ENCODE measurements at regions not wholly inside any gene's neighbourhood (a gene's known extent, or its start where the extent isn't known, plus 50 kb on each side); places are given as distances from the start of the nearest gene placed in this dataset.

GRCh38 chr2:129170570-129170969 is 808.9 kb upstream of the RAB6C start:
- no peak overlapping the region for H3K27ac ChIP-seq (replicated peaks)
- no peak for DNase-seq
- TF ChIP-seq CTCF (IDR thresholded peaks at IDR 0.05; ENCODE audit: borderline replicate concordance), result no peak

GRCh38 chr2:129174143-129174542 is 805.3 kb upstream of the RAB6C start:
- Histone ChIP-seq H3K27me3 (ENCODE audit: low read depth) (no peaks in the 10 kb centered on the region), H3K36me3 (no peaks in the 10 kb centered on the region), H3K27ac (replicated peaks) (no peak overlapping the region), H3K4me1 (no peaks in the 10 kb centered on the region), H3K9me3 (replicated peaks) (peaks cover 7% of the 10 kb centered on the region), H3K4me3 (no peak overlapping the region)
- no peak for TF ChIP-seq CTCF (IDR thresholded peaks at IDR 0.05; ENCODE audit: borderline replicate concordance)
- intact Hi-C loops (cut with micrococcal nuclease), result no loop called here
- no peak for DNase-seq

More at GRCh38 chr2:129170570-129170969, 808.9 kb upstream of the RAB6C start:
- intact Hi-C loops (cut with micrococcal nuclease), result no loop called here
- H3K27me3 ChIP-seq (ENCODE audit: low read depth), result no peaks in the 10 kb centered on the region
- no peak overlapping the region for H3K4me3 ChIP-seq
- no peaks in the 10 kb centered on the region for H3K4me1 ChIP-seq
- no peaks in the 10 kb centered on the region for H3K36me3 ChIP-seq
- peaks cover 7% of the 10 kb centered on the region for H3K9me3 ChIP-seq (replicated peaks)

- no peak for DNase-seq
- TF ChIP-seq CTCF (IDR thresholded peaks at IDR 0.05; ENCODE audit: borderline replicate concordance), result no peak
- H3K27me3 ChIP-seq (ENCODE audit: low read depth), result no peaks in the 10 kb centered on the region
- H3K36me3 ChIP-seq, result no peaks in the 10 kb centered on the region
- no peaks in the 10 kb centered on the region for H3K4me1 ChIP-seq
- intact Hi-C loops (cut with micrococcal nuclease), result no loop called here
- no peak overlapping the region for H3K4me3 ChIP-seq
- peaks cover 7% of the 10 kb centered on the region for H3K9me3 ChIP-seq (replicated peaks)
- H3K27ac ChIP-seq (replicated peaks), result no peak overlapping the region
These were observed 804.4 kb upstream of the RAB6C start for GRCh38 chr2:129175051-129175450.

GRCh38 chr2:129176375-129176774 is 803.1 kb upstream of the RAB6C start:
- no peak for TF ChIP-seq CTCF (IDR thresholded peaks at IDR 0.05; ENCODE audit: borderline replicate concordance)
- Histone ChIP-seq H3K4me1 (no peaks in the 10 kb centered on the region), H3K9me3 (replicated peaks) (peaks cover 7% of the 10 kb centered on the region), H3K27me3 (ENCODE audit: low read depth) (no peaks in the 10 kb centered on the region), H3K4me3 (no peak overlapping the region), H3K27ac (replicated peaks) (no peak overlapping the region), H3K36me3 (no peaks in the 10 kb centered on the region)
- no peak for DNase-seq
- intact Hi-C loops (cut with micrococcal nuclease), result no loop called here

- Histone ChIP-seq H3K4me1 (no peaks in the 10 kb centered on the region), H3K9me3 (replicated peaks) (peaks cover 5% of the 10 kb centered on the region), H3K36me3 (no peaks in the 10 kb centered on the region), H3K27ac (replicated peaks) (no peak overlapping the region), H3K27me3 (ENCODE audit: low read depth) (no peaks in the 10 kb centered on the region), H3K4me3 (no peak overlapping the region)
- intact Hi-C loops (cut with micrococcal nuclease), result no loop called here
- TF ChIP-seq CTCF (IDR thresholded peaks at IDR 0.05; ENCODE audit: borderline replicate concordance), result no peak
- DNase-seq, result peak; percentile 43
These were observed 801.1 kb upstream of the RAB6C start for GRCh38 chr2:129178356-129178755.

- H3K9me3 ChIP-seq (replicated peaks), result no peaks in the 10 kb centered on the region
- intact Hi-C loops (cut with micrococcal nuclease), result no loop called here
- no peaks in the 10 kb centered on the region for H3K27me3 ChIP-seq (ENCODE audit: low read depth)
- no peaks in the 10 kb centered on the region for H3K4me1 ChIP-seq
- H3K27ac ChIP-seq (replicated peaks), result no peak overlapping the region
- no peak overlapping the region for H3K4me3 ChIP-seq
- no peaks in the 10 kb centered on the region for H3K36me3 ChIP-seq
- TF ChIP-seq CTCF (IDR thresholded peaks at IDR 0.05; ENCODE audit: borderline replicate concordance), result no peak
- DNase-seq, result no peak
These were observed 800.3 kb upstream of the RAB6C start for GRCh38 chr2:129179199-129179598.

All from left ventricle myocardium inferior (tissue), 1 donor.